ENCODE measurements at regions not wholly inside any gene's neighbourhood (a gene's known extent, or its start where the extent isn't known, plus 50 kb on each side); places are given as distances from the start of the nearest gene placed in this dataset.

DNA sequence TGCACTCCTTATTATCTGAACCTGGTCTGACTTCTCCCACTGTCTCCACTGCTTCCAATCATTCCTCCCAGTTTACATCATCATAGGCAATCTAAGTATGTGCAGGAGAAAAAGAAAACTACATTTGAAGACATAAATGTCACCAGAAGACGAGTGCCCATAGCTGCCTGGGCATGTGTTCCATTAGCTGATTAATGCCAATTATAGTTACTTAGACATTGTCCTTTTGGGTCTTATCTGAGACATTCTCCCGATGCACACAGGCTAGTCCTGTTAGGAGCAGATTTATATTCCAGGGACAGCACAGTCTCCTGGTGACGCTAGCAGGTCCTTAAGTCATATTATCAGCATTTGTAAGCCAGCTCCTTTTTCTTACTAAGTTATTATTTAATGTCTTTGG, 52.6 kb upstream of the PTGFRN start:
- BruUV-seq (replicated peaks): no TSS peak
- TF ChIP-seq SIN3A (IDR thresholded peaks at IDR 0.05; ENCODE audit: borderline replicate concordance, insufficient read depth, low read depth, low read length) (no peak), REST (IDR thresholded peaks at IDR 0.05; ENCODE audit: insufficient read depth in 1 of 2, low read depth in 2 of 2, low read length in 1 of 2) (no peak), POLR2AphosphoS5 (IDR thresholded peaks at IDR 0.05; ENCODE audit: low read depth, low read length) (no peak), TCF7L2 (IDR thresholded peaks at IDR 0.05; ENCODE audit: low read depth, low read length) (no peak)
- TF ChIP-seq, protein P1, sequence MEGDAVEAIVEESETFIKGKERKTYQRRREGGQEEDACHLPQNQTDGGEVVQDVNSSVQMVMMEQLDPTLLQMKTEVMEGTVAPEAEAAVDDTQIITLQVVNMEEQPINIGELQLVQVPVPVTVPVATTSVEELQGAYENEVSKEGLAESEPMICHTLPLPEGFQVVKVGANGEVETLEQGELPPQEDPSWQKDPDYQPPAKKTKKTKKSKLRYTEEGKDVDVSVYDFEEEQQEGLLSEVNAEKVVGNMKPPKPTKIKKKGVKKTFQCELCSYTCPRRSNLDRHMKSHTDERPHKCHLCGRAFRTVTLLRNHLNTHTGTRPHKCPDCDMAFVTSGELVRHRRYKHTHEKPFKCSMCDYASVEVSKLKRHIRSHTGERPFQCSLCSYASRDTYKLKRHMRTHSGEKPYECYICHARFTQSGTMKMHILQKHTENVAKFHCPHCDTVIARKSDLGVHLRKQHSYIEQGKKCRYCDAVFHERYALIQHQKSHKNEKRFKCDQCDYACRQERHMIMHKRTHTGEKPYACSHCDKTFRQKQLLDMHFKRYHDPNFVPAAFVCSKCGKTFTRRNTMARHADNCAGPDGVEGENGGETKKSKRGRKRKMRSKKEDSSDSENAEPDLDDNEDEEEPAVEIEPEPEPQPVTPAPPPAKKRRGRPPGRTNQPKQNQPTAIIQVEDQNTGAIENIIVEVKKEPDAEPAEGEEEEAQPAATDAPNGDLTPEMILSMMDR (IDR thresholded peaks at IDR 0.05): no peak
- H3K9me3 ChIP-seq (ENCODE audit: control insufficient read depth, insufficient read depth, low read depth, low read length): no peaks in the 10 kb centered on the region
- in situ Hi-C loops (cut with HindIII; ENCODE audit: low pct_unique_long_range_greater_than_20kb, low sequenced_read_pairs): no loop called here
- H3K36me3 ChIP-seq (ENCODE audit: control insufficient read depth, insufficient read depth, low read length): no peaks in the 10 kb centered on the region
- intact Hi-C loops (cut with micrococcal nuclease; ENCODE audit: unreplicated experiment): loop anchor here (5.0 kb wide), 1 partner anchor 195 kb away; no protein-coding TSS in a partner anchor
- POLR2A ChIA-PET: no interaction called here
- DNase-seq (ENCODE audit: low read depth, low spot score): no peak
- H3K27me3 ChIP-seq (ENCODE audit: control insufficient read depth, insufficient read depth, low read length): no peaks in the 10 kb centered on the region
- CTCF ChIA-PET: no interaction called here
- no peak overlapping the region for H3K27ac ChIP-seq (ENCODE audit: low read length)
- no peak overlapping the region for H3K4me3 ChIP-seq (ENCODE audit: low read depth in 2 of 2, low read length in 2 of 2)
- peaks cover 32% of the 10 kb centered on the region for H3K4me1 ChIP-seq (ENCODE audit: control insufficient read depth, insufficient read depth, low read length)
- ATAC-seq: no peak

Data from Panc1 (cell line).